Colon (tissue), 2 donors: ENCODE measurements at regions not wholly inside any gene's neighbourhood (a gene's known extent, or its start where the extent isn't known, plus 50 kb on each side); places are given as distances from the start of the nearest gene placed in this dataset.
"Not testable (repeated sequence)": the region's sequence is repeated elsewhere in the genome, so short reads cannot be mapped to it uniquely, and the experiment has no call there.

Experiments used
- FAIRE-seq: peaks from 2 replicates; lab custom pipeline; 2012; peaks lifted over from hg19 to GRCh38; lab: Jason Lieb, UNC
- donor health status: control.
- donor health status: control.

DNA sequence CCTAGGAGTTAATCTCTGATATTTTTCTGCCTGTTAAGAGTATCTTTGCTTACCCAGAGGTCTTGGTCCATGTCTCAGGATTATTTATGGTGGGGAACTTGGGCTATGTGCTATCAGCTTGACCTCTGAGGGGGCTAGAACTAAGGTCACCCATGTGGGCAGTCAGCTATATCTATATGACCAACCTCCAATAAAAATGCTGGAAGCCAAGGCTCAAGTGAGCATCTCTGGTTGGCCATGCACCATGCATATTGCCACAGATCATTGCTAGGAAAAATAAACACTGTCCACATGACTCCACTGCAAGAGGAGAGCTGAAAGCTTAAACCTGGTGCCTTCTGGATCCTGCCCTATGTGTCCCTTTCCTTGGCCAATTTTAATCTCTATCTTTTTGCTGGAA is 196.5 kb upstream of the SLC7A11 start:
- no peak for FAIRE-seq

GRCh38 chr4:138437263-138437851 is 195.2 kb upstream of the SLC7A11 start:
- no peak for FAIRE-seq

GRCh38 chr4:138435733-138436132 is 193.6 kb upstream of the SLC7A11 start:
- FAIRE-seq = not testable (repeated sequence)

- FAIRE-seq = not testable (repeated sequence)
These were observed 192.9 kb upstream of the SLC7A11 start for GRCh38 chr4:138435046-138435445.

GRCh38 chr4:138428611-138429010 is 186.5 kb upstream of the SLC7A11 start:
- no peak for FAIRE-seq

DNA sequence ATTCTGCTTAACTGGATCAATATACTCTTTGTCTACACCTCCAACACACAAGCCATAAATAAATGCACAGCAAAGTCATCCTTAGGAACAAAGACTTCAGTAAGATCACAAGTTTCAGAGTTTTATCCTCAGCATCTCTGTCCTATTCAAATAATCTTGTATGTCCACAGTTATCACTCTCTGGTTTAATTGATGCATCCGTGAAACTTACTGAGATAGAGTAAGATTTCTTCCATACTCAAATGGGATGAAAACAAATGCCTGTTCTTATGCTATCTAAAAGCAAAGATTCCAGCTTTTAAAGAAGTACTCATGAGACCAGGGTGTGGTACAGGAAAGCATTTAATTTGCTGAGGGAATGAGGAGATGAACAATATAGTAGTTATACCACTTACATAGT is 184.6 kb upstream of the SLC7A11 start:
- FAIRE-seq = no peak

DNA sequence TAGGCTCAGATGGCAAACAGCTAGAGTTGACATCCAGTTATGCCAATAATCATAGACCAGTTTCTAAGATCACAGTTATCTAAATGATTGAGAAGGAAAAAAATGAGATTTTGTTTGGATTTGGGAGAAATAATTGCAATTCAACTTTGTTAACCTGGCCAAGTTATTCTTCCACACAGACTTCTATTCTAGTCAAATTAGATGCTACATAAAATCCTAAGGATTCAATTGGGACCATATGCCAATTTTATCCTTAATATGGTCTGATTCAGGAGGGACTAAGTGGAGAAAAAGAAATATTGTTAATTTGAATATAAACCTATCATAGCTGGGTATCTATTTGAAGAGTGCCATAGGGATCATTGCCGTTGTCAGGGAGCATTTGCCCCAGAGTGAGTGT is 178.3 kb upstream of the SLC7A11 start:
- no peak for FAIRE-seq

DNA sequence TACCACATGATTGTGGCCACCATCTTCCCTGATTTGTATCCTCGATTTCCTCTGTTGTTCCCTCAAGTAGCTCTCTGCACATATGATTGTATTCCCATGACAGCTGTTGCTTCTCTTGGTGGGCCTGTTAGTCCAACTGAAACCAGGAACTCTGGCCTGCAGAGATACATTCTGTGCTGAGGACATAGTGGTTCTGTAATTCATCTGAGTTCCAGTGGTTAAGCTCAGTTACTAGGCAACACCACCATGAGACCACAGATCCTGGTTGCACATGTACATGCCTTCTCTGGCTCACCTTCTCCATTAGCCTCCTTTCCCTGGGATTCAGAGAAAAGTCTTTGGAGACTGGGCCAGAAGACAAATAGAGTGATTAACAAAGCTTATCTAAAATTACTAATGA is 172.1 kb upstream of the SLC7A11 start:
- FAIRE-seq = no peak

DNA sequence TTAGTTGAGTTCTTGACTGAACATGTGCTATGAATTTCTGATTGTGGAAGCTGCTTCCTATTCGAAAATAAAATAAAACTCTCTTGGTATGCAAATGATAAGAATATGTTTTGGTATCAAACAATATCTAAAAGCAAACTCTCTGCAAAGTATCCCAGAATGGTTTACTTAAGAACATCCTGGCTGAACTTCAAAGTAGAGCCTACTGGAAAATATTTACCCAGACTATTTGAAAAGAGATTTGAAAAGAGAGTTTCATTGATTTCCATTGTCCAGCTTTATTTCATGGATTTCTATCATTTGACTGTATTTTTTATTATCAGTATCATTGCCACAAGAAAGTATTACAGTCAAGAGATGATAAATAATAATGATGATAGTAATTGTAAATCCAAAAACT is 171.1 kb upstream of the SLC7A11 start:
- no peak for FAIRE-seq

DNA sequence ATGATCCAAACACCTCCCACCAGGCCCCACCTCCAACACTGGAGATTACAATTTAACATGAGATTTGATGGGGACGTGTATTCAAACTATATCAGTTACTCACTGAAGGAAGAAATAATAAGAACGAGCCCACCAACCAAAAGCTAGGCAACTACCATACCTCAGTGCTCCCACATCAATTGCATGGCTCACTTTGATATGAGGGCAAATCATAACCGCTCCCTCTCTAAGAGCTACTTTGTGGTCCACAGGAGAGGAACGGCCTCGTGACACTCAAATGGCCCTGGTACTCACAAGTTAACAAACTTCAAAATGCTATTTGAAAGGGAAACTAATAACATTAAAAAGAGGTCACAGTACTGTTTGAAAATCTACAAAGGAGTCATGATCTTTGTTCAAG is 170.7 kb upstream of the SLC7A11 start:
- FAIRE-seq = no peak

GRCh38 chr4:138410266-138410665 is 168.1 kb upstream of the SLC7A11 start:
- FAIRE-seq = no peak

- no peak for FAIRE-seq
These were observed 167.5 kb upstream of the SLC7A11 start for GRCh38 chr4:138409670-138410069.

GRCh38 chr4:138408758-138409157 is 166.6 kb upstream of the SLC7A11 start:
- no peak for FAIRE-seq

DNA sequence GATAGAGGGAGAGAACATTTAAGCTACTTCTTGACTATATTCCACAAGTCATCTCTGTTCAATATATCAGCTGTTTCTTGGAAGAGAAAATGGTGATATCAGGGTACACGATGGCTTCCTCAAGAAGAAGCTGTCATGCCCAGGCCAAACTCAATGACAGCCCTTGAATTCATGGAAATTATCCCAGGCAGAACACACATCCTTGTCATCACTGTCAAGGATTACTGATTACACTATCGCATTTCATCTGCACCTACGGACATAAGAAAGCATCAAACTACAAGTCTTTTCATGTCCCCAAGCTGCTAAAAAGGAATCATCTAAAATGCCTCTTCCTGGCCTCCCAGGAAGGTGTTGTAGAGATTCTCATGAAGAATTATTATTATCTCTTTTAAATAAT is 165.2 kb upstream of the SLC7A11 start:
- no peak for FAIRE-seq

GRCh38 chr4:138406876-138407275 is 164.7 kb upstream of the SLC7A11 start:
- FAIRE-seq = no peak

DNA sequence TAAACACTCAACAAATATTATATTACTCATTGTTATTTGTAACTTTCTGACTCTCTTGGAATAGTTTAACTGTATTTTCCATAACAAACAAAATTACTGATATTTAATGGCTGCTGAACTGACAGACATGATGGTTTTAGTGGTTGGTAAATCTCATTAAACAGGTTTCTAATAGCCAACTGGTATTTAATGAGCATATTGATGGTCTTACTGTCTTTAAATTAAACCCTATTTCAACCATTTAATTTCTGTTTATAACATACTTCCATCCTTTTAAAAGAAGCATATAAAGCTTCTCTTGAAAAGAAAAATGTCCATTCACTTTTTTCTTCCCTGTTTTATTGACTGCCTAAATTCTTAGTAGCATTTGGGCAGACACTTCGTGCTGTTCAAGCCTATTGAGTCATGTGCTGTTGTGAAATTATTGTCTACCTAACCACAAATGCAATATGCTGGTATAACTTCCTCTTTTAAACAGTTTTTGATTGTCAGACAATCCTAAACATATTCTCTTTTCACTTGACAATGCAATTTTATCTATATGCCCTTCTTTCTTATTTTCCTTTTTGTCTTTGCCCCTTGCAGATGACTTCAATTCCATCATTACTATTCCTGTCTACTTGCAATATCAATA is 163.9 kb upstream of the SLC7A11 start:
- peak; percentile 24 for FAIRE-seq

- FAIRE-seq = no peak
These were observed 163.3 kb upstream of the SLC7A11 start for GRCh38 chr4:138405466-138405891.

DNA sequence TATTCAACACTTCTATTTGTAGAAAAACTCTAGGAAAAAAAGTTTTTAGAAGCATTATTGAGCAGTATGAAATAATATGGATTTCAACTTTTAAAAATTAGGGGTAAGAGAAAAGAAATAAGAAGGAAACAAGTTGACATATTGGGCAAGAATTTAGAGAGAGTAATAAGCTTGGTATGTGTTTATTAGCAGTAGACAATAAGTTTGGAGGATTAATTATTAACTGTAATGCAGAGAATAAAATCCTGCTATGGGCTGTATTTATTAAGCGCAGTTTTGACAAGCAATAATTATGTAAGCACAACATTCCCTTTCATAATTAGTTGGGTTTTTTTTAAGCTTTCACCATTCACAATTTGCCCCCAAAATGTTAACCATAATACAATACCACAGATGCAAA is 162.7 kb upstream of the SLC7A11 start:
- FAIRE-seq = no peak

DNA sequence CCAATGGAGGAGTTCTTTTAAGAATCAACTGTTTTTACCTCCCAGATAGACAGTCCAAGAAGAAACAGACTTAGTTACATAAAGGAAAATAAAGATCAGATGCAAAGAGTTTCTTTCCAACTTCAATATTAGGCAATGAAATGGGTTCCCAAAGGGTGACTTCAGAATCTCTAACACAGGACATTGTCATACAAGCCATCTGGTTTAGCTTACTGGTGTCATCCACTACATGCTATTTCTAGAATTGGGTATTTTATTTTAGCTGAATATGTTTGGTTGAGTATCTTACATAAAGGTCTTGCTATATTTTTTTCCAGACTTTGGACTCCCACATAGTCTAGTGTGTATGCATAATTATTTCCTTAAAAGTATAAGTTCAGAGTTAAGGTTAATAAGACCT is 162.1 kb upstream of the SLC7A11 start:
- FAIRE-seq = no peak

- FAIRE-seq = no peak
These were observed 159.2 kb upstream of the SLC7A11 start for GRCh38 chr4:138401334-138401733.

DNA sequence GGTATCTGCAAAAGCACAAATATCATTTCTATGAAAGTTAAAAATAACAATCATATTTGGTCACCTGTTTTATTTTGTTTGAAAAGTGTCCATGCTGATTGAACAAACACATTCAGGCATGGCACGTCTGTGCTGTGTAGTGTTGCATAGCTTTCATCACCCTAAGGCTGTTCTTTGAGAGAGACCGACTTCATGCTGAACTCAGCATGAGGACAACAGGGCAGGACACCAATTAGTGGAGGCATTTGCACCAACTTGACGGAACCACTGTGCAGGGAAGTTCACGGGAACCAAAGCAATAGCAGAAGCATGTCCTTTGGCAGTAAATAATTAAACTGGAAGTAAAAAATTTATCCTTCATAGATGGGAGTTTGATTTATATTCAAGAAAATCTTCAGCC is 158.4 kb upstream of the SLC7A11 start:
- FAIRE-seq = no peak

- no peak for FAIRE-seq
These were observed 157.9 kb upstream of the SLC7A11 start for GRCh38 chr4:138400066-138400465.

GRCh38 chr4:138399081-138399480 is 156.9 kb upstream of the SLC7A11 start:
- no peak for FAIRE-seq

GRCh38 chr4:138398322-138398721 is 156.2 kb upstream of the SLC7A11 start:
- no peak for FAIRE-seq
